GM12872 (cell line): ENCODE measurements at regions not wholly inside any gene's neighbourhood (a gene's known extent, or its start where the extent isn't known, plus 50 kb on each side); places are given as distances from the start of the nearest gene placed in this dataset.

Experiments
- CTCF ChIP-seq: IDR thresholded peaks from 3 replicates; pipeline ENCODE4 v1.5.1; 2011; ENCODE audit warnings: low read depth, mild to moderate bottlenecking, low read length, moderate library complexity; ENCODE audit not compliant: insufficient read depth

GRCh38 chr1:96651517-96651916 is 70.1 kb upstream of the PTBP2 start:
- no peak for TF ChIP-seq CTCF

DNA sequence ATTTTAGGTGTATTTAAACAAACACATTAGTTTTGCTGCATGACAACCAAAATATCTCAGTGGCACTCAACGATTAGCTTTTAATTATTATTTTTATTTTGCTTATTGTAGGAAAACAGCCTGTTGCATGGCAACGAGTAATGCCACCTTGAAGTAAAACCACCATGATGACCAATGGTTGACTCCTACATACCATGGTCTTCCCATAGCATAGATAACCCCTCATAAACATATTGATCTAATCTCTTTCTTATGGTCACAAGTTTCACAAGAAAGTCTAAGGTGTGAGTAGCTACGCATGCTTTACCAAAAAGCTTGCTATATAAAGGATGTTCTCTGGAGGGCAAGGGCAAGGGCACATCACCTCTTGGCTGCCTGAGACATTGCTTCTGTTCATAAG is 61.5 kb upstream of the PTBP2 start:
- no peak for TF ChIP-seq CTCF

GRCh38 chr1:96660503-96660902 is 61.1 kb upstream of the PTBP2 start:
- TF ChIP-seq CTCF = no peak
